Suprapubic skin (tissue), 4 donors: ENCODE measurements at regions not wholly inside any gene's neighbourhood (a gene's known extent, or its start where the extent isn't known, plus 50 kb on each side); places are given as distances from the start of the nearest gene placed in this dataset.

ENCODE experiments used
- DNase-seq, 2 donors: peaks; one replicate each; pipeline ENCODE4 v3.0.0-alpha.2; 2019; ENCODE audit warnings: low spot score in 2 of 2
- H3K27ac ChIP-seq: fragments of 200-600 bp; sonication (generic); one replicate; pipeline ENCODE4 v1.5.1; 2019
- H3K27me3 ChIP-seq: fragments of 200-600 bp; sonication (generic); one replicate; pipeline ENCODE4 v1.5.1; 2019
- H3K36me3 ChIP-seq: fragments of 200-600 bp; sonication (generic); one replicate; pipeline ENCODE4 v1.5.1; 2019
- H3K4me1 ChIP-seq: fragments of 200-600 bp; sonication (generic); one replicate; pipeline ENCODE4 v1.5.1; 2019
- H3K4me3 ChIP-seq: fragments of 200-600 bp; sonication (generic); one replicate; pipeline ENCODE4 v1.5.1; 2019; ENCODE audit warnings: mild to moderate bottlenecking
- H3K9me3 ChIP-seq: fragments of 200-600 bp; sonication (generic); one replicate; pipeline ENCODE4 v1.5.1; 2019
- CTCF ChIP-seq, 2 donors: fragments of 200-600 bp in 1 of 2; fragments of 450-650 bp in 1 of 2; sonication (generic) in 1 of 2; IDR thresholded peaks; one replicate each; pipeline ENCODE4 v1.5.1; 2016 to 2019; ENCODE audit warnings: antibody characterized with exemption in 2 of 2, mild to moderate bottlenecking in 1 of 2, moderate library complexity in 1 of 2
- EP300 ChIP-seq: sonication (generic); formaldehyde crosslinking; IDR thresholded peaks from one replicate; pipeline ENCODE4 v1.6.1; 2017; ENCODE audit warnings: antibody characterized with exemption
- POLR2A ChIP-seq, 2 donors: fragments of 450-650 bp; IDR thresholded peaks; one replicate each; pipeline ENCODE4 v1.6.1; 2017; ENCODE audit warnings: antibody characterized with exemption in 2 of 2, mild to moderate bottlenecking in 2 of 2, moderate library complexity in 2 of 2
- POLR2AphosphoS5 ChIP-seq, 3 donors: sonication (generic); formaldehyde crosslinking; IDR thresholded peaks; one replicate each; pipeline ENCODE4 v1.6.1; 2017; ENCODE audit warnings: antibody characterized with exemption in 3 of 3
- WGBS: methylation state at CpG from one replicate; pipeline ENCODE4 v1.1.5; 2018; 5-methylcytosine and 5-hydroxymethylcytosine counted together

- no peaks in the 10 kb centered on the region for H3K27me3 ChIP-seq
- no peak for TF ChIP-seq EP300
- TF ChIP-seq POLR2A (IDR thresholded peaks at IDR 0.05), result no peak
- no peak overlapping the region for H3K27ac ChIP-seq
- peaks cover 3% of the 10 kb centered on the region for H3K9me3 ChIP-seq
- H3K4me1 ChIP-seq, result no peaks in the 10 kb centered on the region
- H3K4me3 ChIP-seq, result no peak overlapping the region
- DNase-seq, result no peak
- H3K36me3 ChIP-seq, result no peaks in the 10 kb centered on the region
Measured at GRCh38 chr13:87358319-87358718, 312.9 kb upstream of the SLITRK5 start.

- 79% methylated on average over 1 of the region's 1 CpG for WGBS
- TF ChIP-seq POLR2AphosphoS5 (IDR thresholded peaks at IDR 0.05), result no peak
Measured at GRCh38 chr13:87361216-87361615, 310.0 kb upstream of the SLITRK5 start.

GRCh38 chr13:87368639-87369038 is 302.5 kb upstream of the SLITRK5 start:
- WGBS, result 88% methylated on average over 2 of the region's 2 CpGs
- H3K27ac ChIP-seq, result no peak overlapping the region
- no peaks in the 10 kb centered on the region for H3K4me1 ChIP-seq
- no peaks in the 10 kb centered on the region for H3K9me3 ChIP-seq
- H3K27me3 ChIP-seq, result no peaks in the 10 kb centered on the region
- no peak for DNase-seq
- H3K4me3 ChIP-seq, result no peak overlapping the region
- H3K36me3 ChIP-seq, result no peaks in the 10 kb centered on the region
- no peak for TF ChIP-seq POLR2A (IDR thresholded peaks at IDR 0.05)

More at GRCh38 chr13:87361216-87361615, 310.0 kb upstream of the SLITRK5 start:
- H3K36me3 ChIP-seq, result no peaks in the 10 kb centered on the region
- no peaks in the 10 kb centered on the region for H3K27me3 ChIP-seq
- no peak overlapping the region for H3K27ac ChIP-seq
- H3K9me3 ChIP-seq, result no peaks in the 10 kb centered on the region
- no peak for DNase-seq
- H3K4me3 ChIP-seq, result no peak overlapping the region
- H3K4me1 ChIP-seq, result no peaks in the 10 kb centered on the region

- no peaks in the 10 kb centered on the region for H3K27me3 ChIP-seq
- no peaks in the 10 kb centered on the region for H3K36me3 ChIP-seq
- TF ChIP-seq POLR2AphosphoS5 (IDR thresholded peaks at IDR 0.05) (no peak), EP300 (no peak), POLR2A (IDR thresholded peaks at IDR 0.05) (no peak), CTCF (IDR thresholded peaks at IDR 0.05) (no peak)
- DNase-seq, result no peak
- no peak overlapping the region for H3K27ac ChIP-seq
- no peaks in the 10 kb centered on the region for H3K4me1 ChIP-seq
- WGBS, result 95% methylated on average over 1 of the region's 1 CpG
- no peak overlapping the region for H3K4me3 ChIP-seq
- no peaks in the 10 kb centered on the region for H3K9me3 ChIP-seq
Measured at GRCh38 chr13:87376081-87376480, 295.1 kb upstream of the SLITRK5 start.

GRCh38 chr13:87384099-87384498 is 287.1 kb upstream of the SLITRK5 start:
- DNase-seq, result no peak
- 94% methylated on average over 3 of the region's 3 CpGs for WGBS
- H3K9me3 ChIP-seq, result no peaks in the 10 kb centered on the region
- no peak for TF ChIP-seq POLR2A (IDR thresholded peaks at IDR 0.05)
- TF ChIP-seq POLR2AphosphoS5 (IDR thresholded peaks at IDR 0.05), result no peak
- TF ChIP-seq CTCF (IDR thresholded peaks at IDR 0.05), result no peak
- no peak for TF ChIP-seq EP300
- H3K4me1 ChIP-seq, result no peaks in the 10 kb centered on the region
- no peak overlapping the region for H3K27ac ChIP-seq
- H3K27me3 ChIP-seq, result no peaks in the 10 kb centered on the region
- no peak overlapping the region for H3K4me3 ChIP-seq
- no peaks in the 10 kb centered on the region for H3K36me3 ChIP-seq

GRCh38 chr13:87393358-87393757 is 277.8 kb upstream of the SLITRK5 start:
- TF ChIP-seq POLR2A (IDR thresholded peaks at IDR 0.05), result no peak
- no peak for TF ChIP-seq POLR2AphosphoS5 (IDR thresholded peaks at IDR 0.05)
- TF ChIP-seq EP300, result no peak
- no peak for TF ChIP-seq CTCF (IDR thresholded peaks at IDR 0.05)
- Histone ChIP-seq H3K4me1 (no peaks in the 10 kb centered on the region), H3K27me3 (no peaks in the 10 kb centered on the region), H3K27ac (no peak overlapping the region), H3K9me3 (no peaks in the 10 kb centered on the region), H3K36me3 (no peaks in the 10 kb centered on the region), H3K4me3 (no peak overlapping the region)
- no peak for DNase-seq

GRCh38 chr13:87398047-87398446 is 273.1 kb upstream of the SLITRK5 start:
- no peak overlapping the region for H3K4me3 ChIP-seq
- no peaks in the 10 kb centered on the region for H3K9me3 ChIP-seq
- no peaks in the 10 kb centered on the region for H3K27me3 ChIP-seq
- no peak for DNase-seq
- 73% methylated on average over 3 of the region's 3 CpGs for WGBS
- no peak overlapping the region for H3K27ac ChIP-seq
- H3K4me1 ChIP-seq, result no peaks in the 10 kb centered on the region
- no peaks in the 10 kb centered on the region for H3K36me3 ChIP-seq
- TF ChIP-seq POLR2AphosphoS5 (IDR thresholded peaks at IDR 0.05) (no peak), POLR2A (IDR thresholded peaks at IDR 0.05) (no peak), EP300 (no peak), CTCF (IDR thresholded peaks at IDR 0.05) (no peak)
